ENCODE measurements at regions not wholly inside any gene's neighbourhood (a gene's known extent, or its start where the extent isn't known, plus 50 kb on each side); places are given as distances from the start of the nearest gene placed in this dataset.

DNA sequence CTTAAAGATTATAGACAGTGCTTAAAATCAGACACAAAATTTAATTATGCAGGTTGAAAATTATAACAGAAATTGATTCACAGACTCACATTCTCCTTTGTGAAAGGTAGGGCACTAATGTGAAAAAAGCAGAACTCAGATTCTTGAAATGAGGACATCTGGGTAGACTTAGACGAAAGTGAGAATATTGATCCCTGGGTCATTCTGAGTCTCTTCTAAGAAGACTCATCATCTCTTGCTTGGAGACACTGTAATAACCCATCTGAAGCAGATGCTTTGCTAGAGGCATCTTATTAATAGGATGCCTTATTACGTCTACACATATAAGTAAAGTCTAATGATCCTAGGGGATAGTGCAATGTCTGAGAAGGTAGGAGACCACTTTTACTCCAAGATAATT is 274.4 kb downstream of the HINT1 start (continued):
- TF ChIP-seq ZFP69B (tag by site-specific recombination; IDR thresholded peaks at IDR 0.05) (no peak), ZNF133 (tag by site-specific recombination; IDR thresholded peaks at IDR 0.05) (no peak), ZNF140 (tag by site-specific recombination; IDR thresholded peaks at IDR 0.05) (no peak), ZNF138 (tag by site-specific recombination; IDR thresholded peaks at IDR 0.05; ENCODE audit: borderline replicate concordance) (no peak), ZNF302 (tag by site-specific recombination; IDR thresholded peaks at IDR 0.05; ENCODE audit: low read depth) (no peak)
- TF ChIP-seq, protein P1, sequence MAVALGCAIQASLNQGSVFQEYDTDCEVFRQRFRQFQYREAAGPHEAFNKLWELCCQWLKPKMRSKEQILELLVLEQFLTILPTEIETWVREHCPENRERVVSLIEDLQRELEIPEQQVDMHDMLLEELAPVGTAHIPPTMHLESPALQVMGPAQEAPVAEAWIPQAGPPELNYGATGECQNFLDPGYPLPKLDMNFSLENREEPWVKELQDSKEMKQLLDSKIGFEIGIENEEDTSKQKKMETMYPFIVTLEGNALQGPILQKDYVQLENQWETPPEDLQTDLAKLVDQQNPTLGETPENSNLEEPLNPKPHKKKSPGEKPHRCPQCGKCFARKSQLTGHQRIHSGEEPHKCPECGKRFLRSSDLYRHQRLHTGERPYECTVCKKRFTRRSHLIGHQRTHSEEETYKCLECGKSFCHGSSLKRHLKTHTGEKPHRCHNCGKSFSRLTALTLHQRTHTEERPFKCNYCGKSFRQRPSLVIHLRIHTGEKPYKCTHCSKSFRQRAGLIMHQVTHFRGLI (tag by site-specific recombination; IDR thresholded peaks at IDR 0.05): no peak

DNA sequence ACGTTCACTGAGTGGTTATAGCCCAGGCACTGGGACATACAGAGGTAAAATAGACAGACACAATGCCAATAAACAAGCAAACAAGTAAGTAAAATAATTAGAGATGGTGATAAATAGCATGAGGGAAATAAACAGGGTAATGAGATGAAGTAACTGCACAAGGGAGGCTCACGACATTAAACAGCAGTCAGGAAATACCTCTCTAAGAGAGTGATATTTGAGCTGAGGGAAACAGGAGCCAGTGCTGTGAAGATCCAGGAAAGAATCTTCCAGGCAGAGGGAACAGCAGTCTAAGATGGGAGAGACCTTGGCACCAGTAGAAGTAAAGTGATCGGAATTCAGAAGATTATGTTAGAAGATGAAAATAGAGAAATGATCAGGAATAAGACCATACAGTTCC is 279.4 kb downstream of the HINT1 start:
- Histone ChIP-seq H3K4me1 (ENCODE audit: control insufficient read depth, insufficient read depth, low read length) (no peaks in the 10 kb centered on the region), H3K36me3 (ENCODE audit: control insufficient read depth in 2 of 2, insufficient read depth in 1 of 2, low read length in 2 of 2) (no peaks in the 10 kb centered on the region), H3K9me3 (ENCODE audit: control insufficient read depth, insufficient read depth, low read depth, low read length) (no peaks in the 10 kb centered on the region), H3K27ac (ENCODE audit: extremely low read depth, low read depth, low read length) (no peak overlapping the region), H3K4me3 (ENCODE audit: low read depth, low read length) (no peak overlapping the region)
- CTCF ChIA-PET: interaction anchor here (2.1 kb wide), 1 partner anchor 14 kb away, joined by 7 read pairs; no protein-coding TSS in a partner anchor
- TF ChIP-seq ZSCAN30 (tag by site-specific recombination; IDR thresholded peaks at IDR 0.05): no peak
- no peak for TF ChIP-seq ZNF266 (tag by site-specific recombination; IDR thresholded peaks at IDR 0.05; ENCODE audit: low read depth)
- TF ChIP-seq, protein P2, sequence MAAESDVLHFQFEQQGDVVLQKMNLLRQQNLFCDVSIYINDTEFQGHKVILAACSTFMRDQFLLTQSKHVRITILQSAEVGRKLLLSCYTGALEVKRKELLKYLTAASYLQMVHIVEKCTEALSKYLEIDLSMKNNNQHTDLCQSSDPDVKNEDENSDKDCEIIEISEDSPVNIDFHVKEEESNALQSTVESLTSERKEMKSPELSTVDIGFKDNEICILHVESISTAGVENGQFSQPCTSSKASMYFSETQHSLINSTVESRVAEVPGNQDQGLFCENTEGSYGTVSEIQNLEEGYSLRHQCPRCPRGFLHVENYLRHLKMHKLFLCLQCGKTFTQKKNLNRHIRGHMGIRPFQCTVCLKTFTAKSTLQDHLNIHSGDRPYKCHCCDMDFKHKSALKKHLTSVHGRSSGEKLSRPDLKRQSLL (tag by site-specific recombination; IDR thresholded peaks at IDR 0.05): no peak
- TF ChIP-seq, protein P3, sequence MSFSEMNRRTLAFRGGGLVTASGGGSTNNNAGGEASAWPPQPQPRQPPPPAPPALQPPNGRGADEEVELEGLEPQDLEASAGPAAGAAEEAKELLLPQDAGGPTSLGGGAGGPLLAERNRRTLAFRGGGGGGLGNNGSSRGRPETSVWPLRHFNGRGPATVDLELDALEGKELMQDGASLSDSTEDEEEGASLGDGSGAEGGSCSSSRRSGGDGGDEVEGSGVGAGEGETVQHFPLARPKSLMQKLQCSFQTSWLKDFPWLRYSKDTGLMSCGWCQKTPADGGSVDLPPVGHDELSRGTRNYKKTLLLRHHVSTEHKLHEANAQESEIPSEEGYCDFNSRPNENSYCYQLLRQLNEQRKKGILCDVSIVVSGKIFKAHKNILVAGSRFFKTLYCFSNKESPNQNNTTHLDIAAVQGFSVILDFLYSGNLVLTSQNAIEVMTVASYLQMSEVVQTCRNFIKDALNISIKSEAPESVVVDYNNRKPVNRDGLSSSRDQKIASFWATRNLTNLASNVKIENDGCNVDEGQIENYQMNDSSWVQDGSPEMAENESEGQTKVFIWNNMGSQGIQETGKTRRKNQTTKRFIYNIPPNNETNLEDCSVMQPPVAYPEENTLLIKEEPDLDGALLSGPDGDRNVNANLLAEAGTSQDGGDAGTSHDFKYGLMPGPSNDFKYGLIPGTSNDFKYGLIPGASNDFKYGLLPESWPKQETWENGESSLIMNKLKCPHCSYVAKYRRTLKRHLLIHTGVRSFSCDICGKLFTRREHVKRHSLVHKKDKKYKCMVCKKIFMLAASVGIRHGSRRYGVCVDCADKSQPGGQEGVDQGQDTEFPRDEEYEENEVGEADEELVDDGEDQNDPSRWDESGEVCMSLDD (tag by site-specific recombination; IDR thresholded peaks at IDR 0.05): no peak
- TF ChIP-seq ZNF184 (tag by site-specific recombination; IDR thresholded peaks at IDR 0.05): no peak
- no peak for TF ChIP-seq ATF2 (tag by site-specific recombination; IDR thresholded peaks at IDR 0.05; ENCODE audit: low read depth)
- POLR2A ChIA-PET: no interaction called here

GRCh38 chr5:130885027-130885426 is 280.0 kb downstream of the HINT1 start:
- Histone ChIP-seq H3K36me3 (ENCODE audit: control insufficient read depth in 2 of 2, insufficient read depth in 1 of 2, low read length in 2 of 2) (no peaks in the 10 kb centered on the region), H3K27ac (ENCODE audit: extremely low read depth, low read depth, low read length) (no peak overlapping the region), H3K9me3 (ENCODE audit: control insufficient read depth, insufficient read depth, low read depth, low read length) (no peaks in the 10 kb centered on the region), H3K4me3 (ENCODE audit: low read depth, low read length) (no peak overlapping the region), H3K4me1 (ENCODE audit: control insufficient read depth, insufficient read depth, low read length) (no peaks in the 10 kb centered on the region)
- TF ChIP-seq ZBTB1 (tag by site-specific recombination; IDR thresholded peaks at IDR 0.05) (no peak), ZNF830 (tag by site-specific recombination; IDR thresholded peaks at IDR 0.05; ENCODE audit: low read depth) (no peak), ZNF501 (tag by site-specific recombination; IDR thresholded peaks at IDR 0.05) (no peak), ZSCAN4 (tag by site-specific recombination; IDR thresholded peaks at IDR 0.05) (no peak)
- ChIA-PET CTCF (no interaction called here), POLR2A (no interaction called here)
